Trophoblast cell (in vitro differentiated cells and primary cell): ENCODE measurements at regions not wholly inside any gene's neighbourhood (a gene's known extent, or its start where the extent isn't known, plus 50 kb on each side); places are given as distances from the start of the nearest gene placed in this dataset.

Source experiments
- DNase-seq, 2 donors: peaks; one replicate each; pipeline ENCODE4 v3.0.0-alpha.2; 2016
- H2AFZ ChIP-seq: 2 replicates; pipeline ENCODE4 v1.6.1; 2013; ENCODE audit warnings: low read length, moderate library complexity, mild to moderate bottlenecking; ENCODE audit not compliant: insufficient read depth, poor library complexity
- H2AK5ac ChIP-seq: 2 replicates; pipeline ENCODE4 v1.6.1; 2013; ENCODE audit warnings: mild to moderate bottlenecking, low read length
- H2BK120ac ChIP-seq: 2 replicates; pipeline ENCODE4 v1.6.1; 2013; ENCODE audit warnings: low read length, mild to moderate bottlenecking, moderate library complexity; ENCODE audit not compliant: insufficient read depth, poor library complexity
- H2BK12ac ChIP-seq: 2 replicates; pipeline ENCODE4 v1.6.1; 2013; ENCODE audit warnings: mild to moderate bottlenecking, low read length, moderate library complexity
- H2BK5ac ChIP-seq: 2 replicates; pipeline ENCODE4 v1.6.1; 2013; ENCODE audit warnings: low read length, low read depth, moderate library complexity, mild to moderate bottlenecking; ENCODE audit not compliant: poor library complexity
- H3K14ac ChIP-seq: 2 replicates; pipeline ENCODE4 v1.6.1; 2013; ENCODE audit warnings: mild to moderate bottlenecking, low read length
- H3K18ac ChIP-seq: 2 replicates; pipeline ENCODE4 v1.6.1; 2013; ENCODE audit warnings: mild to moderate bottlenecking, low read length
- H3K23ac ChIP-seq: 2 replicates; pipeline ENCODE4 v1.6.1; 2013; ENCODE audit warnings: low read length
- H3K27ac ChIP-seq: 2 replicates; pipeline ENCODE4 v1.5.1; 2013; ENCODE audit warnings: low read depth, mild to moderate bottlenecking, inconsistent platforms, low read length, moderate library complexity
- H3K27me3 ChIP-seq: 2 replicates; pipeline ENCODE4 v1.6.1; 2013; ENCODE audit warnings: inconsistent platforms, mild to moderate bottlenecking, low read length, moderate library complexity; ENCODE audit not compliant: insufficient read depth
- H3K36me3 ChIP-seq, 2 experiments: 1 replicate in 1 of 2; 2 replicates in 1 of 2; pipeline ENCODE4 v1.6.1; 2013; ENCODE audit warnings: low read length in 2 of 2, mild to moderate bottlenecking in 2 of 2, moderate library complexity in 1 of 2; ENCODE audit not compliant: insufficient read depth in 2 of 2, control insufficient read depth in 1 of 2
- H3K4ac ChIP-seq: 2 replicates; pipeline ENCODE4 v1.6.1; 2013; ENCODE audit warnings: low read depth, mild to moderate bottlenecking, low read length, moderate library complexity
- H3K4me1 ChIP-seq, 2 experiments: 1 replicate in 1 of 2; 2 replicates in 1 of 2; pipeline ENCODE4 v1.6.1; 2013; ENCODE audit warnings: low read length in 2 of 2, mild to moderate bottlenecking in 2 of 2, moderate library complexity in 1 of 2; ENCODE audit not compliant: insufficient read depth in 2 of 2, control insufficient read depth in 1 of 2
- H3K4me2 ChIP-seq: 2 replicates; pipeline ENCODE4 v1.6.1; 2013; ENCODE audit warnings: inconsistent platforms, mild to moderate bottlenecking, low read length, moderate library complexity
- H3K4me3 ChIP-seq: 2 replicates; pipeline ENCODE4 v1.5.1; 2013; ENCODE audit warnings: mild to moderate bottlenecking, low read depth, low read length, inconsistent platforms
- H3K79me1 ChIP-seq: one replicate; pipeline ENCODE4 v1.6.1; 2013; ENCODE audit warnings: low read length
- H3K79me2 ChIP-seq: 2 replicates; pipeline ENCODE4 v1.6.1; 2013; ENCODE audit warnings: low read length, mild to moderate bottlenecking; ENCODE audit not compliant: control insufficient read depth, insufficient read depth, poor library complexity
- H3K9ac ChIP-seq: 2 replicates; pipeline ENCODE4 v1.6.1; 2013; ENCODE audit warnings: mild to moderate bottlenecking, low read length
- H3K9me3 ChIP-seq: 2 replicates; pipeline ENCODE4 v1.6.1; 2013; ENCODE audit warnings: low read depth, mild to moderate bottlenecking, control low read depth, inconsistent platforms, low read length; ENCODE audit not compliant: insufficient read depth
- H4K12ac ChIP-seq: 2 replicates; pipeline ENCODE4 v1.6.1; 2013; ENCODE audit warnings: low read depth, mild to moderate bottlenecking, low read length, moderate library complexity
- H4K8ac ChIP-seq: 2 replicates; pipeline ENCODE4 v1.6.1; 2013; ENCODE audit warnings: low read depth, mild to moderate bottlenecking, low read length, moderate library complexity
- H4K91ac ChIP-seq: one replicate; pipeline ENCODE4 v1.6.1; 2013; ENCODE audit warnings: low read depth, mild to moderate bottlenecking, low read length, moderate library complexity
- WGBS: extraction: QIAGEN DNeasy Blood & Tissue Kit; methylation state at CpG from one replicate; pipeline ENCODE4 v1.1.7; 2013; ENCODE audit warnings: missing lambda C conversion rate; ENCODE audit not compliant: insufficient read length, insufficient coverage; ENCODE audit errors: extremely low coverage; 5-methylcytosine and 5-hydroxymethylcytosine counted together

- Histone ChIP-seq H2BK5ac (no peak overlapping the region), H3K9ac (no peak overlapping the region), H2BK12ac (no peak overlapping the region), H4K12ac (no peak overlapping the region), H2AK5ac (no peak overlapping the region), H3K14ac (no peak overlapping the region), H3K79me1 (no peaks in the 10 kb centered on the region), H3K18ac (no peak overlapping the region), H3K4me3 (no peak overlapping the region), H3K9me3 (no peaks in the 10 kb centered on the region), H3K4ac (no peak overlapping the region), H3K27ac (no peak overlapping the region), H3K23ac (no peak overlapping the region), H2AFZ (no peak overlapping the region), H3K36me3 (no peaks in the 10 kb centered on the region), H2BK120ac (no peak overlapping the region), H4K8ac (no peak overlapping the region), H3K4me1 (no peaks in the 10 kb centered on the region), H3K79me2 (no peaks in the 10 kb centered on the region), H4K91ac (no peak overlapping the region), H3K27me3 (no peaks in the 10 kb centered on the region), H3K4me2 (no peak overlapping the region)
- DNase-seq: no peak
- no CpG with 5 or more reads among the region's 7 CpGs for WGBS
Measured at GRCh38 chr6:113439866-113440265, 417.3 kb upstream of the MARCKS start.

DNA sequence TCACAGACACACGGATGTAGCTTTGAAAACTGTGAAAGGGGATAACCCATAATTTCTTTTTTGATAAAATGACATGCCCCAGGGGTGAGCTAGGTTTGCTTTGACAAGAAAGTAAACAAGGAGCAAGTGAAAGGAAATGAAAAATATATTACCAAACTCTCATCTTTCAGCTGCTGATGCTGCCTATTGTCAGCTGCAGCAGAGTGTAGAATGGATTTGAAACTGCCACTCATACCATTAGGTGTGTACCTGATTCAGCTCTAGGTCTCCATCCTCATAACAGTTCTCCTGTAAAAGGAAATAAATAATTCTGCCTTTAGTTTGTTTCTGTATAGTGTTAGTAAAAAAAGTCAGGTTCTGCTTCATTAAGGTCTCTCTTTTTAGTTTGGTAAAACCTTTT lies 415.1 kb upstream of the MARCKS start:
- Histone ChIP-seq H2AFZ (no peak overlapping the region), H3K18ac (no peak overlapping the region), H3K79me1 (no peaks in the 10 kb centered on the region), H3K27me3 (no peaks in the 10 kb centered on the region), H3K36me3 (no peaks in the 10 kb centered on the region), H3K4me2 (no peak overlapping the region), H4K8ac (no peak overlapping the region), H3K14ac (no peak overlapping the region), H3K9me3 (no peaks in the 10 kb centered on the region), H2BK12ac (no peak overlapping the region), H2BK5ac (no peak overlapping the region), H4K91ac (no peak overlapping the region), H2BK120ac (no peak overlapping the region), H3K4me3 (no peak overlapping the region), H3K23ac (no peak overlapping the region), H3K27ac (no peak overlapping the region), H2AK5ac (no peak overlapping the region), H3K9ac (no peak overlapping the region), H3K4ac (no peak overlapping the region), H3K79me2 (no peaks in the 10 kb centered on the region), H4K12ac (no peak overlapping the region), H3K4me1 (no peaks in the 10 kb centered on the region)
- no CpG with 5 or more reads among the region's 1 CpG for WGBS
- no peak for DNase-seq

- H3K79me2 ChIP-seq: no peaks in the 10 kb centered on the region
- no peak overlapping the region for H3K18ac ChIP-seq
- no peak overlapping the region for H3K4me3 ChIP-seq
- no peaks in the 10 kb centered on the region for H3K27me3 ChIP-seq
- H2BK12ac ChIP-seq: no peak overlapping the region
- H3K79me1 ChIP-seq: no peaks in the 10 kb centered on the region
- H4K91ac ChIP-seq: no peak overlapping the region
- H3K9me3 ChIP-seq: no peaks in the 10 kb centered on the region
- H3K27ac ChIP-seq: no peak overlapping the region
- no peaks in the 10 kb centered on the region for H3K4me1 ChIP-seq
- H4K8ac ChIP-seq: no peak overlapping the region
- H3K9ac ChIP-seq: no peak overlapping the region
- no peak for DNase-seq
- H3K4me2 ChIP-seq: no peak overlapping the region
- H2AFZ ChIP-seq: no peak overlapping the region
- H4K12ac ChIP-seq: no peak overlapping the region
- no peak overlapping the region for H2AK5ac ChIP-seq
- H2BK120ac ChIP-seq: no peak overlapping the region
- H3K14ac ChIP-seq: no peak overlapping the region
- H2BK5ac ChIP-seq: no peak overlapping the region
- H3K36me3 ChIP-seq: no peaks in the 10 kb centered on the region
- WGBS: no CpG with 5 or more reads among the region's 3 CpGs
- no peak overlapping the region for H3K4ac ChIP-seq
- no peak overlapping the region for H3K23ac ChIP-seq
Measured at GRCh38 chr6:113445201-113445600, 411.9 kb upstream of the MARCKS start.

DNA sequence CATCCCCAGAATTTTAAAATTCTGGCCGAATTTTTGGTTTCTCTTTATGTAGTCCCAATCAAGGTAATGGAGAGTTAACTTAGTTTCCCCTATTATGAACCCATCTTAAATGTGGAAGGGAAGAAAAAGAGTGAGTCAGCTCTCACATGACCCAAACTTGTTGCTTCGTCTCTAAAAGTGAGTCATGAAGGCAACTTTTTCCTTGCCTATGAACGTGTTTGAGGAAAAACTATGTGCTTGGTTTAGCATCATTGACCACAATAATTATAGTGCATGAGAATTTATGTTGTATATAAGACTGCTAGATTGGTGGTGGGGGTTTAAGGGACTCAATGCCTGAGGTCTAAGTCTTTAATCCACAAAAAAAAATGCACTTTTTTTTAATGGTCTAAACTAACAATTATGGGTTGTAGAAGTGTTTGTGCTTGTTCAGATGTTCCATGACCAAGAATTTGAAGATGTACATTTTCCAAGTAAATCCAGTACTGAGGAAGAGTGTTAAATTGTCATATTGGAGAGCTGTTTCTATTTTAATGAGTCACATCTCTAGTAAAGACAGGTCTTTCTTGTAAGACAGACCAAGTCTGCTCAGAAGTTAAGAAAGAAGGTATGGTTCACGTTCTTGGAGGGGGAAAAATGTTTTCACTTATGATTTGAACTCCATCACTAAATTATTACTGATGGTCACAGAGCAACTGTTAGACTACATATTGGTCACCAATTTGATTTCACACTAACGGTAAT lies 409.9 kb upstream of the MARCKS start:
- no CpG with 5 or more reads among the region's 5 CpGs for WGBS
- Histone ChIP-seq H3K4me3 (no peak overlapping the region), H3K9ac (no peak overlapping the region), H2BK12ac (no peak overlapping the region), H3K79me2 (no peaks in the 10 kb centered on the region), H3K27me3 (no peaks in the 10 kb centered on the region), H3K4me2 (no peak overlapping the region), H3K4ac (no peak overlapping the region), H2BK120ac (no peak overlapping the region), H2AFZ (no peak overlapping the region), H2BK5ac (no peak overlapping the region), H3K9me3 (no peaks in the 10 kb centered on the region), H4K12ac (no peak overlapping the region), H3K27ac (no peak overlapping the region), H3K79me1 (no peaks in the 10 kb centered on the region), H4K91ac (no peak overlapping the region), H3K18ac (no peak overlapping the region), H2AK5ac (no peak overlapping the region), H3K4me1 (no peaks in the 10 kb centered on the region), H3K14ac (no peak overlapping the region), H3K23ac (no peak overlapping the region), H3K36me3 (no peaks in the 10 kb centered on the region), H4K8ac (no peak overlapping the region)
- peak; percentile 12 to 80 for DNase-seq
